ENCODE measurements at regions not wholly inside any gene's neighbourhood (a gene's known extent, or its start where the extent isn't known, plus 50 kb on each side); places are given as distances from the start of the nearest gene placed in this dataset.

- intact Hi-C loops (cut with micrococcal nuclease; ENCODE audit: unreplicated experiment), result no loop called here
- no peaks in the 10 kb centered on the region for H3K36me3 ChIP-seq (ENCODE audit: low read depth)
- H2AFZ ChIP-seq, result no peak overlapping the region
- TF ChIP-seq EZH2 (IDR thresholded peaks at IDR 0.05; ENCODE audit: low read depth) (no peak), CTCF (conservative IDR thresholded peaks at IDR 0.05) (no peak)
- peak in 1 of 2 experiments; percentile 62 for DNase-seq
- no peaks in the 10 kb centered on the region for H3K9me3 ChIP-seq (ENCODE audit: insufficient read depth, low read depth)
- no peaks in the 10 kb centered on the region for H3K27me3 ChIP-seq (ENCODE audit: insufficient read depth, low read depth)
- no peak overlapping the region for H3K27ac ChIP-seq
- H3K4me1 ChIP-seq (replicated peaks; ENCODE audit: insufficient read depth), result peaks cover 9% of the 10 kb centered on the region; the same call in 1 of the 2 replicates
- CTCF ChIA-PET, result interaction anchor here (0.6 kb wide), 1 partner anchor 748 kb away, joined by 6 read pairs; no protein-coding TSS in a partner anchor
- no peaks in the 10 kb centered on the region for H4K20me1 ChIP-seq (ENCODE audit: insufficient read depth)
- no peak overlapping the region for H3K4me3 ChIP-seq
- no peaks in the 10 kb centered on the region; the same call in 1 of the 2 replicates for H3F3A ChIP-seq (ENCODE audit: insufficient read depth, low read depth)
- H3K9me2 ChIP-seq (ENCODE audit: insufficient read depth), result no peaks in the 10 kb centered on the region
- H3K79me2 ChIP-seq (ENCODE audit: low read depth), result no peaks in the 10 kb centered on the region
- POLR2A ChIA-PET (ENCODE audit: unreplicated experiment), result no interaction called here
- H3K4me2 ChIP-seq, result no peak overlapping the region
- BruUV-seq (replicated peaks), result no TSS peak
Measured at GRCh38 chr12:66048835-66049537, 81.6 kb downstream of the LLPH start.

DNA sequence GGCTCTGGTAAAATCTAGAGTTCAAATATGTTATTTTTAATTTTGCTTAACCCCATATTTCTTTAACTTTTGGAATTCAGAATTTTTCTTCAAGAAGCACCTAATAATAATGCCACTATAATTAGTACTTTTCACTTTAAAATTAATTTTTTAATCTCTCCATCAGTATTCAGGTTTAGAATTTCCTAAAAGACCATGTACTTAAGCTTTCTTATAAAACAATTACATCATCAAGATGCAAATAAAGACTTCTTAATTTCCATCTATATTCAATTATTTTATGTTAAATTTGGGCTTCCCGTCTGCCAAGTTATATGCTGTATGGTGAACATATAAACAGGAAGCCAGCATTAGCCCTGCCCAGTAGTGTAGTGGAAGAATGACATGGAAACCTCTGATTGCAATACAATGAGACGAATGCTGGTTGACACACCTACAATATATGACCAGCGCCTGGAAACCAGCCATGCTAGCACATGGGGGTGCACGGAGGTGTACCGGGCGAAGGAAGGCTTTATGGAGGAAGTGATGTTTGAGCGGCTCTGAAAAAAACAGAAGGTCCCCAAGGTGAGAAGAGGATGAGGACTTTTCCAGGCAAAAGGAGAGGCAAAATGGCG, 82.2 kb downstream of the LLPH start:
- H3K9me3 ChIP-seq (ENCODE audit: insufficient read depth, low read depth), result no peaks in the 10 kb centered on the region
- no peak overlapping the region for H3K4me3 ChIP-seq
- H4K20me1 ChIP-seq (ENCODE audit: insufficient read depth), result no peaks in the 10 kb centered on the region
- H3K36me3 ChIP-seq (ENCODE audit: low read depth), result no peaks in the 10 kb centered on the region
- ChIA-PET POLR2A (ENCODE audit: unreplicated experiment) (no interaction called here), CTCF (no interaction called here)
- H3K27ac ChIP-seq, result no peak overlapping the region
- H3K79me2 ChIP-seq (ENCODE audit: low read depth), result no peaks in the 10 kb centered on the region
- no TSS peak for BruUV-seq (replicated peaks)
- intact Hi-C loops (cut with micrococcal nuclease; ENCODE audit: unreplicated experiment), result no loop called here
- DNase-seq, result no peak
- H2AFZ ChIP-seq, result no peak overlapping the region
- no peaks in the 10 kb centered on the region for H3K9me2 ChIP-seq (ENCODE audit: insufficient read depth)
- H3K27me3 ChIP-seq (ENCODE audit: insufficient read depth, low read depth), result no peaks in the 10 kb centered on the region
- no peaks in the 10 kb centered on the region; the same call in 1 of the 2 replicates for H3F3A ChIP-seq (ENCODE audit: insufficient read depth, low read depth)
- TF ChIP-seq CTCF (conservative IDR thresholded peaks at IDR 0.05), result no peak
- TF ChIP-seq EZH2 (IDR thresholded peaks at IDR 0.05; ENCODE audit: low read depth), result no peak
- H3K4me1 ChIP-seq (replicated peaks; ENCODE audit: insufficient read depth), result peaks cover 9% of the 10 kb centered on the region; the same call in 1 of the 2 replicates
- H3K4me2 ChIP-seq, result no peak overlapping the region

GRCh38 chr12:66047411-66048021, 83.0 kb downstream of the LLPH start:
- TF ChIP-seq EZH2 (IDR thresholded peaks at IDR 0.05; ENCODE audit: low read depth) (no peak), CTCF (conservative IDR thresholded peaks at IDR 0.05) (no peak)
- DNase-seq, result no peak
- H3K79me2 ChIP-seq (ENCODE audit: low read depth), result no peaks in the 10 kb centered on the region
- H3K27me3 ChIP-seq (ENCODE audit: insufficient read depth, low read depth), result no peaks in the 10 kb centered on the region
- no peaks in the 10 kb centered on the region for H3K36me3 ChIP-seq (ENCODE audit: low read depth)
- BruUV-seq (replicated peaks), result no TSS peak
- intact Hi-C loops (cut with micrococcal nuclease; ENCODE audit: unreplicated experiment), result no loop called here
- no peak overlapping the region for H3K27ac ChIP-seq
- no peak overlapping the region for H2AFZ ChIP-seq
- POLR2A ChIA-PET (ENCODE audit: unreplicated experiment), result no interaction called here
- no peak overlapping the region for H3K4me3 ChIP-seq
- H3K4me1 ChIP-seq (replicated peaks; ENCODE audit: insufficient read depth), result peaks cover 9% of the 10 kb centered on the region; the same call in 1 of the 2 replicates
- H3K9me3 ChIP-seq (ENCODE audit: insufficient read depth, low read depth), result no peaks in the 10 kb centered on the region
- CTCF ChIA-PET, result no interaction called here
- H3K4me2 ChIP-seq, result no peak overlapping the region
- no peaks in the 10 kb centered on the region; the same call in 1 of the 2 replicates for H3F3A ChIP-seq (ENCODE audit: insufficient read depth, low read depth)
- no peaks in the 10 kb centered on the region for H3K9me2 ChIP-seq (ENCODE audit: insufficient read depth)
- H4K20me1 ChIP-seq (ENCODE audit: insufficient read depth), result no peaks in the 10 kb centered on the region

All from PC-9 (cell line).